Activated naive CD8-positive, alpha-beta T cell treated with anti-CD3 and anti-CD28 coated beads, Interleukin-2, amount 10 ng/mL, durations not matched to agents 7 days and 5 days (primary cell): ENCODE measurements at regions not wholly inside any gene's neighbourhood (a gene's known extent, or its start where the extent isn't known, plus 50 kb on each side); places are given as distances from the start of the nearest gene placed in this dataset.

Experiments used
- ATAC-seq: fragments of 150-1000 bp; cut with Tn5 transposase; one replicate; pipeline ENCODE4 v1.10.0; 2021; ENCODE audit warnings: low read depth, moderate library complexity
- POLR2A ChIA-PET: fragments of 350-600 bp; sonication (Branson Sonifier 250); formaldehyde crosslinking; loops from one replicate; lab custom pipeline; 2021; ENCODE audit warnings: antibody characterized with exemption; lab: Charles Lee
- DNase-seq: peaks from one replicate; pipeline ENCODE4 v3.0.0; 2021
- H3K27ac Mint-ChIP-seq: one replicate; pipeline ENCODE4 v1.8.0; 2022; ENCODE audit warnings: mild to moderate bottlenecking, mixed read lengths
- H3K27me3 Mint-ChIP-seq: one replicate; pipeline ENCODE4 v1.8.0; 2022; ENCODE audit warnings: mild to moderate bottlenecking, moderate library complexity, mixed read lengths
- H3K36me3 Mint-ChIP-seq: one replicate; pipeline ENCODE4 v1.8.0; 2021; ENCODE audit warnings: mild to moderate bottlenecking, mixed read lengths
- H3K4me1 Mint-ChIP-seq: one replicate; pipeline ENCODE4 v1.8.0; 2021; ENCODE audit warnings: mixed read lengths
- H3K4me3 Mint-ChIP-seq: one replicate; pipeline ENCODE4 v1.8.0; 2022; ENCODE audit warnings: mild to moderate bottlenecking, moderate library complexity, mixed read lengths
- H3K9me3 Mint-ChIP-seq: one replicate; pipeline ENCODE4 v1.8.0; 2021; ENCODE audit warnings: mixed read lengths

DNA sequence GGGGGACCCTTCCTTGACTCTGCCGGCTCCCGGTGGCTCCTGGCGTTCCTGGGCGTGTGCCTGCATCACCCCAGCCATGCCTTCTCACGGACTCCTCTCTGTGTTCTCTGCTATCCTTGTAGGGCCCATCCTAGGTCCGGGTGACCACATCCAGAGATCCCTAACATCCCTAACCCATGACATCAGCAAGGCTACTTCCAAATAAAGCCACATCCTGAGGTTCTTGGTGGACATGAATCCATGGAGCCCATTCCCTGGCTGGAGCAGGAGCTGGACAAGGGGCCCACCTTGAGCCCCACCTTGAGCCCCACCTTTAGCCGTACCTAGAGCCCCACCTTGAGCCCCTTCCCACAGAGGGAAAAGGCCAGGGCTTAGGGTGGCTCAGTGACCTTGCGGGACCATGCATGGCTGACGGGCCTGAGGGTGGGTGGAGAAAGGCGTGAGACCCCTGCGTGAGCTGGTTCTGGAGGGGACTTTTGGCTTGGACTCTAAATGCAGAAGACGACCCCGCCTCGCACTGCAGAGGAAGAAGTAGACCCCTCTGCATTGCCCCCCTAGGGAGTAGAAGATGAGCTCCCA lies 58.5 kb upstream of the INPP5A start:
- DNase-seq (no peak), ATAC-seq (no peak)
- Mint-ChIP-seq H3K9me3 (no peaks in the 10 kb centered on the region), H3K27ac (no peak overlapping the region), H3K4me3 (no peak overlapping the region), H3K36me3 (no peaks in the 10 kb centered on the region), H3K4me1 (no peaks in the 10 kb centered on the region), H3K27me3 (peaks cover 21% of the 10 kb centered on the region)
- POLR2A ChIA-PET, result no interaction called here

DNA sequence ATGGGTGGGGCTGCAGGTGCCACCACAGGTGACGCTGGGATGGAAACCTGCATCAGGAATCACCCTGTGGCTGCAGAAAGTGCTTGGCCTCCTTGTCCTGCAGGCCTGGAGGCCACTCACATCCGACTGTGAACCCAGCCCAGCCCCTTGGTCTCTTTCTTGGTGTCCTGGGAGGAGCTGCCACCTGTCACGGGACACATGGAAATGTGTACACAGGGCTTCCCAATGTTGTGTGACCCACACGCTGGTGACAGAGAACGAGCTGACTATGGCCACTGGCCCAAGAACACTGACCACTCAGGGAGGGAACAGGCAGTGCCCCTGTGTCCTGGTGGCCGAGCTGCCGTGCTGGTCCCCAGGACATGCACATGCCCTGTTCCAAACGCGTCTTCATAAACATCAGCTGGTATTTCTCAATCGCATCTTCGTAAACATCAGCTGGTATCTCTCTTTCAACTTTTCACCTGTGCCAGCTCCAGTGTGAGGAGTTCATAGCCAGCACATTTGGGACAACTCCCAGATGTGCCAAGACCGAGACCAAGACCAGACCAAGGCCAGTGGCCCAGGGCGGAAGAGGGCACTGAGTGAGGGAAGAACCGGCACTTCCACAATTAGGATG lies 57.9 kb upstream of the INPP5A start:
- no peak overlapping the region for H3K27ac Mint-ChIP-seq
- DNase-seq, result no peak
- H3K9me3 Mint-ChIP-seq, result no peaks in the 10 kb centered on the region
- H3K27me3 Mint-ChIP-seq, result peaks cover 21% of the 10 kb centered on the region
- H3K4me1 Mint-ChIP-seq, result no peaks in the 10 kb centered on the region
- no peaks in the 10 kb centered on the region for H3K36me3 Mint-ChIP-seq
- H3K4me3 Mint-ChIP-seq, result no peak overlapping the region
- no peak for ATAC-seq
- POLR2A ChIA-PET, result no interaction called here

DNA sequence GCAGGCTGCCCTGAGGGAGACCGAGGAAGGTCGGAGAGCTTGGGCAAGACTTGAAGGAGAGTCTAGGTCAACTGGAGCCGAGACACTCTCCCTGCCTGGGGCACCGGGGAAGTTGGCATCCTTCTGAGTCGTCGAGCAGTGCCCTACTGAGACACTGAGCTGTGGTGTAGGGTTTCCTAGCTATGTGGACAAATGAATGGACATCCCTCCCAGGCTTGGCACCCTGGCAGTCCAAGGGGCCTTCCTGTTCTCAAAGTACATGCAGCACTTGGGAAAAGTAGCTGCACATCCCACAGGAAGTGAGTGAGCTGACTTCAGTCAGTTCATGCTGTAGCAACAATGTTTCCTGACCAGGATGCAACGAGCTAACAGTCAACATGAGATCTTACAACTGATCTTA lies 57.2 kb upstream of the INPP5A start:
- no peak overlapping the region for H3K27ac Mint-ChIP-seq
- no peaks in the 10 kb centered on the region for H3K4me1 Mint-ChIP-seq
- H3K36me3 Mint-ChIP-seq, result no peaks in the 10 kb centered on the region
- no peak for ATAC-seq
- POLR2A ChIA-PET, result no interaction called here
- peaks cover 21% of the 10 kb centered on the region for H3K27me3 Mint-ChIP-seq
- DNase-seq, result no peak
- H3K4me3 Mint-ChIP-seq, result no peak overlapping the region
- H3K9me3 Mint-ChIP-seq, result no peaks in the 10 kb centered on the region

DNA sequence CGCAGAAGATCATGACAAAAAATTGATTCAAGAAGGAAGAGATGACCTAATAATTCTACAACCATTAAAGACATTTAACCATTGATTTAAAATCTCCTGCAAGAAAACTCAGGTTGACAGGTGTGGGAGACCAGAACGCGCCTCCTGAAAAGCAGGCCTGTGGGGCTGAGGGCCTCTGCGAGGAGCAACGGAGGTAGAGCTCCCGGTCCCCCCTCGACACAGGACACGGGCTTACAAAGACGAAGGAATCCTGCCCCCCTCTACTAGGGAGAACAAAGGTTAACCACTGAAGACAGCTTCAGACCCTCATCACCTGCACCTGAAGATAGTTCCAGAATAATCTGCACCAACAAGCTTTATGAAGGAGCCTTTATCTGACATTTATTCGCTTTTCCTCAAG lies 55.9 kb upstream of the INPP5A start:
- POLR2A ChIA-PET, result no interaction called here
- H3K4me3 Mint-ChIP-seq, result no peak overlapping the region
- no peaks in the 10 kb centered on the region for H3K36me3 Mint-ChIP-seq

DNA sequence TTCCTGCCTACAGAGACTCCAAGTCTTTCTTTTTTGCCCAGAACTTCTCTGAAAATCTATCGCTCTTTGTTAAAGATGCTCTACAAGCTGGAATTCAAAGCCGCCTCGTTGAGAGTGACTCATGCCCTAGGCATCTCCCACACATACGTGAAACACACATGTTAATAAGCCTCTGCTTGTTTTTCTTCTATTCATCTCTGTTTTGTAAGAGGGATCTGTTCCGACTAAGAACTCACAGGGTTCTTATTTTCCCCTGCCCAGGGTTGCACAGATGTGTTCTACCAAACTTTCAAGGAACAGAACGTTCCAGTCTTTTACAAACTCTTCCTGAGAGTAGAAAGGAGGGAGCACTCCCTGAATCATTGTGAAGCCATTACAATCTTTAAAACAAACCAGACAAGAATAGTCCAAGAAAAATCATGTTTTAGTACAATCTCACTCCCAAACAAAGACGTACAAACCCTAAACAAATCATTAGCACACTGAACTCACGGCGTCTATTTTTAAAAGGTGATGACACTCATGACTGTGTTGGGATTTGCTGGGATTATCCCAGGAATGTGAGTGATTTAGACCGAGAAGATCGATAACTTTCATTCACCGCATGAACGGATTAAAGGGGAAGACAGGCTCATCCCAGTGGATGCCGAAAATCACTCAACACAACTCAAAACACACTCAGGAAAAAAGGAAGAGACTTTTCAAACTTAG lies 55.3 kb upstream of the INPP5A start:
- POLR2A ChIA-PET, result no interaction called here

More for the DNA sequence above, 55.9 kb upstream of the INPP5A start:
- ATAC-seq (no peak), DNase-seq (no peak)
- Mint-ChIP-seq H3K4me1 (no peaks in the 10 kb centered on the region), H3K9me3 (no peaks in the 10 kb centered on the region), H3K27me3 (peaks cover 12% of the 10 kb centered on the region), H3K27ac (no peak overlapping the region)

DNA sequence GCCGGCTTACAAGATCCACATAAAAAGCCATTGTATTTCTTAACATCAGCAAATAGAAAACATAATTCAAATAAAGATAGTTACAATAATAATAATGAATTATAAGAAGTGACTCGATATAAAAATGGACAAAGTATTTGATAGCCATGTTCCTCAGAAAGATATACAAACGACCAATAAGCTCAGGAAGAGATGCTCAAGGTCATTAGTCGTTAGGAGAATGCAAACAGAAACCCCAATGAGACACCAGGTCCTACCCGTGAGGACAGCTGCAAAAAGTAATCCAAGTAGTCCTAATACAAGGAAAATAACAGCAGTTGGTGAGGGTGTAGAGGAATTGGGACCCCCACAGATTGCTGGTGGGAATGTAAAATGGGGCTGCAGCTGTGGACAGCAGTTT lies 54.2 kb upstream of the INPP5A start:
- no peaks in the 10 kb centered on the region for H3K9me3 Mint-ChIP-seq
- no peak for DNase-seq
- no peak overlapping the region for H3K27ac Mint-ChIP-seq
- peaks cover 12% of the 10 kb centered on the region for H3K27me3 Mint-ChIP-seq
- no peak for ATAC-seq
- no peak overlapping the region for H3K4me3 Mint-ChIP-seq
- no peaks in the 10 kb centered on the region for H3K36me3 Mint-ChIP-seq
- POLR2A ChIA-PET, result no interaction called here
- H3K4me1 Mint-ChIP-seq, result no peaks in the 10 kb centered on the region

More for the DNA sequence above, 55.3 kb upstream of the INPP5A start:
- H3K4me1 Mint-ChIP-seq, result no peaks in the 10 kb centered on the region
- no peak overlapping the region for H3K4me3 Mint-ChIP-seq
- H3K9me3 Mint-ChIP-seq, result no peaks in the 10 kb centered on the region
- peaks cover 12% of the 10 kb centered on the region for H3K27me3 Mint-ChIP-seq
- H3K27ac Mint-ChIP-seq, result no peak overlapping the region
- no peak for ATAC-seq
- DNase-seq, result no peak
- H3K36me3 Mint-ChIP-seq, result no peaks in the 10 kb centered on the region

DNA sequence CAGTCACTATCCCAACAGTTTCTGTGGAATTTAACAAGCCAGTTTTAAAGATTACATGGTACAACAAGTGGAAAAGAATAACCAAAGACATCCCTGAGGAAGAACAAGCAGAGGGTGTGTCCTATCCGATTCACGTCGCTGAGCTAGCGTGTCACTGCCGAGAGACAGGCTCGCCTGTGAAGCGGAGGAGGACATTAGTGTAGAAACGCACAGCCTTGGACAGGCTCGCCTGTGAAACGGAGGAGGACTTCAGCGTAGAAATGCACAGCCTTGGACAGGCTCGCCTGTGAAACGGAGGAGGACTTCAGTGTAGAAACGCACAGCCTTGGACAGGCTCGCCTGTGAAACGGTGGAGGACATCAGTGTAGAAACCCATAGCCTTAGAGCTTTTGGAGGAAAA lies 52.7 kb upstream of the INPP5A start:
- DNase-seq, result no peak
- no peak overlapping the region for H3K27ac Mint-ChIP-seq
- no peak for ATAC-seq
- POLR2A ChIA-PET, result no interaction called here
- H3K4me3 Mint-ChIP-seq, result no peak overlapping the region
- peaks cover 11% of the 10 kb centered on the region for H3K27me3 Mint-ChIP-seq
- H3K9me3 Mint-ChIP-seq, result no peaks in the 10 kb centered on the region
- H3K4me1 Mint-ChIP-seq, result no peaks in the 10 kb centered on the region
- H3K36me3 Mint-ChIP-seq, result no peaks in the 10 kb centered on the region

DNA sequence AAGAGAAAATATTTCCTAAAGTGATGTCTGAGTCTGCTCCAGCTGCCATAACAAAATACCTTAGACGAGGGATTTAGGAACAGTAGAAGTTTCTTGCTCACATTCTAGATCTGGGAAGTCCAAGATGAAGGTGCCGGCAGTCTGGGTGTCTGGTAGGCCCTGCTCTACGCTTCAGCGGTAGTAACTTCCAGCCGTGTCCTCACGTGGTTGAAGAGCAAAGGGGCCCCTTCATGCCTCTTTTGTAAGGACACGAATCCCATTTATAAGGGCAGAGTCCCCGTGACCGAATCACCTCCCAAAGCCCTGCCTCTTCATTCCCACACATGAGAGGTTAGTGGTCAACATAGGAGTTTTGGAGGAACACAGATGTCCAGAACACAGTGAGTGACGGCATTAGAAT lies 52.2 kb upstream of the INPP5A start:
- Mint-ChIP-seq H3K36me3 (no peaks in the 10 kb centered on the region), H3K4me1 (no peaks in the 10 kb centered on the region), H3K4me3 (no peak overlapping the region), H3K27ac (no peak overlapping the region), H3K9me3 (no peaks in the 10 kb centered on the region), H3K27me3 (peaks cover 9% of the 10 kb centered on the region)
- DNase-seq (no peak), ATAC-seq (no peak)
- POLR2A ChIA-PET, result no interaction called here

DNA sequence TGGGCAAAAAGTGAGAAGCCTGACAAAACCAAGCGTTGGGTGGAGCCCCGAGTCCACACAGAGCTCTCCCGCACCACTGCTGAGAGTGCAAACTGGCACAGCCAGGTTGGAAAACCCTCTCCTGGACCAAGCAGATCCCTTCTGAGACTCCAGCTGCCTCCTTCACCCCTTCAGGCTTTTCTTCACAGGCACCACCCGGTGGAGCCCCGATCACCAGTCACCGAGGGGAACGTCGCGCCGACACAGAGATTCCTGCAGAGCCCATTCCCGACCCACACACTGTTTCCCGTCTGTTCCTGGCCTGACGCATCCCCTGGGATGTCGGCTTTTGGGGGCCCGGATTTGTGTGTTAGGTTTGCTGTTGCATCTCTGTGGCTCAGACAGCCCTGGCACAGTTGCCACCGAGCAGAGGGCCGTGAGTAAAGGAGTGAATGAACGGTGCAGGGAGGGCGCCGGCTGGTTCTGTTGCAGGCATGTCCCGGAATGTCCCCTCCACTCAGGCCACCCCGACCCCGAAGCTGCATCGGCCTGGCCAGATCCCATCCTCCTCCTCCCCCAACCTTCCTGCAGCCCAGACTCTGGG lies 51.0 kb upstream of the INPP5A start:
- DNase-seq (no peak), ATAC-seq (no peak)
- POLR2A ChIA-PET, result no interaction called here
- H3K4me1 Mint-ChIP-seq, result no peaks in the 10 kb centered on the region
- H3K4me3 Mint-ChIP-seq, result no peak overlapping the region
- H3K36me3 Mint-ChIP-seq, result no peaks in the 10 kb centered on the region
- H3K27ac Mint-ChIP-seq, result no peak overlapping the region
- peaks cover 6% of the 10 kb centered on the region for H3K27me3 Mint-ChIP-seq
- no peaks in the 10 kb centered on the region for H3K9me3 Mint-ChIP-seq

DNA sequence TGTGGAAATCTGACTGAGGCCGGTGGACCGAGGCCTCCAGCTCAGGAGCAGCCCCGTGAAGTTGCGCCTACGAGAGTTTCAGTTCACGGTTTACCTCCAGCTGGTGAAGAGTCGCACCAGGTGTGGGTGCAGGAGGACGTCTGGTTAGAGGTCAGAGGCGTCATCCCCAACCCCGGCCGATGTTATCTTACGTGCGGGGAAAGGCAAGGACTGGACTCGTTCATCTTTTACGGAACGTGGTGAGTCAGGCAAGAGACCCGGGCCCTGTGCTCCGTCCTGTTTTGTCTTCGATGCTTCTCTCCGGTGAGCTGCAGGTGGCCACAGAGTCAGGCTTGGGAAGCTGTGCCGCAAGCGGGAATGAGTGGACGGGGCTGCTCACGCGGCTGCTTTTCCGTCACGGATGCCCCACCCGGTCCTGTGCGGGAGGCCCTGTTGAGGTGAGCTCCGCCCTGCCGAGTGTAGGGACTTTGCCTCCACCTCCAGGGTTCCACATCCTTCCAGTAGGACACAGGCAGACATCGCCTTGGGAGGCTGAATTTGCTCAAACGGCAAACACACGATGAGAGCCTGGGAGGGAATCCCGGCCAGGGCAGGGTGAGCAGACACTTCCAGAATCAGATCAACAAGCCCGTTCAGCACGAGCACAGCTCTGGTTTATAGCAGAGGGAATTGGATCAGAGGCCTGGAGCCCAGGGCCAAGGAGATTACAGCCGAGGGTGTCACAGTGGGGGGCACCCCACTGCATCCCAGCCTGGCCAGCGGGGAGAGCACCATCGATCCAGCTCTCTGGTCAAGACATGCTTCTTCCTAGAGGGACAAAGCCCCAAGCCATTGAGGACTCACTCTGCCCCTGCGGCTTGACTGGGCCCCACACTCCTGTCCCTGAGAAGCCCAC lies 50.1 kb upstream of the INPP5A start:
- Mint-ChIP-seq H3K4me3 (no peak overlapping the region), H3K9me3 (no peaks in the 10 kb centered on the region), H3K27ac (no peak overlapping the region), H3K36me3 (no peaks in the 10 kb centered on the region), H3K4me1 (no peaks in the 10 kb centered on the region), H3K27me3 (no peaks in the 10 kb centered on the region)
- DNase-seq, result no peak
- POLR2A ChIA-PET, result interaction anchor here (0.6 kb wide), 1 partner anchor 418 kb away, joined by 3 read pairs; no protein-coding TSS in a partner anchor
- no peak for ATAC-seq
